ENCODE measurements at regions not wholly inside any gene's neighbourhood (a gene's known extent, or its start where the extent isn't known, plus 50 kb on each side); places are given as distances from the start of the nearest gene placed in this dataset.
"Not testable (repeated sequence)": the region's sequence is repeated elsewhere in the genome, so short reads cannot be mapped to it uniquely, and the experiment has no call there.

DNA sequence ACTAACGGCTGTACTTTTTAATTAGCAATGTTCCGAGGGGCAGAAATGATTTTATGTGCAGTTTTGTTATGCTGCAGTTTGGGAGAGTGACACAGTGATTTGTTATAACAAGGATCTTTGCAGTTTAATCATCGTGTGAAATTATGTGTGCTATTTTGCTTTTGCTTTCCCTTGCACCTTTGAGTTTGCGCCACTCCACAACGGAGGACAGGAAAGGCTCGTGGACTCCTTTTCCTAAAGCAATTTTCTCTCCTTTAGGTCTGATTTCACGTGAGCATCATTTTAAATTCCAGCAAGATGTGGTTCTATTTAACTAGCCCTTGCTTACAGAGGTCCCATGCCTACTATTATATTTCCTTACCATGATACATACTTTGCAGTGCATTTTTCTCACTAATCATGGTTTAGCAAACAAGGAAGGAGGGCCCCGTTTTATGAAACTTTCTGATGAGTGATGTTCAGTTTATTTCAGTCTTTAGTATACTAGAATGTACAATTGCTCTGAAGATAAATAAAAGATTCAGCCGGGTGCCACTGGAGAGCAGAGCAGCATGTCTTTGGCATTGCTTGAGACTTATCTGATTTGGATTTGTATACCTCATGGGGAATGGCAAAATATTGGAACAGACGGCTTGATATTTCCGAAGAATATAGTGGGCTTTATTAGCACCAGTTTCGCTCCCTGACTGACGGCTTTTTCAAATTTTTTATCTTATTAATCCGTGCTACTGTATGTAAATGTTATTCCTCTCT lies 528.2 kb upstream of the FANCL start:
- DNase-seq (ENCODE audit: low read depth): no peak

- no peak for DNase-seq (ENCODE audit: low read depth)
These were observed 527.6 kb upstream of the FANCL start for GRCh38 chr2:58768715-58769080.

- no peak for DNase-seq (ENCODE audit: low read depth)
These were observed 526.9 kb upstream of the FANCL start for GRCh38 chr2:58767828-58768714.

GRCh38 chr2:58764338-58765104 lies 523.4 kb upstream of the FANCL start:
- no peak for DNase-seq (ENCODE audit: low read depth)

- no peak for DNase-seq (ENCODE audit: low read depth)
These were observed 521.2 kb upstream of the FANCL start for GRCh38 chr2:58762176-58762781.

GRCh38 chr2:58757971-58758370 lies 516.8 kb upstream of the FANCL start:
- DNase-seq (ENCODE audit: low read depth): no peak

DNA sequence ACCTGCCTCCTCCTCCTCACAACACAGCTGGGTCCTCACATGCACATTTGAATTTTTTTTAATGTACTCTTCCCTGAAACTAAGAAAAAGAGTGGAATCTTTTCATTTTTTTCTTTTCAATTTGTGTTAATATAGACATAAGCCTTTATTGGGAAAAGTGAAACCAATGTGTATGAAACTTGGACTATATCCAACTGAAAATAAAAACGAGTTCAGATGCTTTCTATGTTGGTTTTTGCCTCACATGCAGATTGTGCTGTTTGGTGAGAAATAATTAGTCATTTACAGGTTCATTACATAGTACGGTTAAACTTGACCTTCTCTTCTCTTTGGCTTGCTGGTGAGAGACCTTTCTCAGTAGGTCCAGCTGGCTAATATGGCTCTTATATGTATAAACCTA lies 515.2 kb upstream of the FANCL start:
- DNase-seq (ENCODE audit: low read depth): no peak

DNA sequence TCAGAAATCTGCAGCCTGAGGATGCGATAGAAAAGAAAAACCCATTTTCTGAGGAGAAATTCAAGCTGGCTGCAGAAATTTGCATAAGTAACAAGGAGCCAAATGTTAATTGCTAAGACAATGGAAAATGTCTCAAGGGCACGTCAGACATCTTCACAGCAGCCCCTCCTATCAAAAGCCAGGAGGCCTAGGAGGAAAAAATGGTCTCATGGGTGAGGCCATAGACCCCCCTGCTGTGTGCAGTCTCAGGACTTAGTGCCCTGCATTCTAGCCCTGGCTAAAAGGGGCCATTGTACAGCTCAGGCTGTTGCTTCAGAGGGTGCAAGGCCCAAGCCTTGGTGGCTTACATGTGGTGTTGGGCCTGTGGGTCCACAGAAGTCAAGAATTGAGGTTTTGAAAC lies 511.4 kb upstream of the FANCL start:
- DNase-seq (ENCODE audit: low read depth): not testable (repeated sequence)

- DNase-seq (ENCODE audit: low read depth): not testable (repeated sequence)
These were observed 510.6 kb upstream of the FANCL start for GRCh38 chr2:58751676-58752075.

- no peak for DNase-seq (ENCODE audit: low read depth)
These were observed 507.9 kb upstream of the FANCL start for GRCh38 chr2:58749041-58749440.

GRCh38 chr2:58745334-58745733 lies 504.2 kb upstream of the FANCL start:
- not testable (repeated sequence) for DNase-seq (ENCODE audit: low read depth)

GRCh38 chr2:58740426-58740825 lies 499.3 kb upstream of the FANCL start:
- no peak for DNase-seq (ENCODE audit: low read depth)

DNA sequence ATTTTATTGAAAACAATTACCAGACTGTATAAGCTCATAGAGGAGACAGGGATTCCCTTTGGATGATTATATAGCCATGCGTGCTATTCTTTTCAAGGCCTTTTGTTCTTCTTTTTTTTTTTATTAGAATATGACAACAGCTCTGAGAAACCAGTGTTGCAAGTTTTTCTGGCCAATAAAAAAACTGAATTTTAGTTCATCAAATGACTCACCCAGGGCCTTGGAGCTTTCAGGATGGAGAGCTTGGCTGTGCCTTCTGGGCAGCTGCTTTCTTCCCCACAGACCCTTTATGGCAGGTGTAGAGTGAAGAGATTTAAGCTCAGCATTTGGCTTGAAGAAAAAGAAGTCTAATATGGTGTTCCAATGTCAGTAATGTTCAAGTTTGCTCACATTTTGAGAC lies 497.9 kb upstream of the FANCL start:
- DNase-seq (ENCODE audit: low read depth): no peak

DNA sequence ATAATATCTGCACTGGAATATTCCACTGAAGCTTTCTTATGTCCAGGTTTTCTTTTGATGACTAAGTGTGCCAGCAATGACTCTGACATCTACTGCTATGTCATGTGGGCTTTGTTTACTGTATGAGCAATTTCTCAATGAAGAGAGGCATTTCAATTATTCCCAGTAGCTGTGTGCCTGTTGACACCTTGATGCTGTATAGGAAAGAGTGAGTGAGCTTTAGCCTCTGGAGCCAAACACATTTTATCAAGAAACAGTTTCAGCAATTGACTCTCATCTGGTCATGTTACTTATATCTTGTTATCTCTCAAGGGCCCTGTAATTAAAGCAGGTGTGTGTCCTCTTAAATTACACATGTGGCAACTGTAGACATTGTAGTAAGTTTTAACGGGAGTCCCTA lies 493.2 kb upstream of the FANCL start:
- no peak for DNase-seq (ENCODE audit: low read depth)

- DNase-seq (ENCODE audit: low read depth): no peak
These were observed 491.9 kb upstream of the FANCL start for GRCh38 chr2:58732999-58733398.

DNA sequence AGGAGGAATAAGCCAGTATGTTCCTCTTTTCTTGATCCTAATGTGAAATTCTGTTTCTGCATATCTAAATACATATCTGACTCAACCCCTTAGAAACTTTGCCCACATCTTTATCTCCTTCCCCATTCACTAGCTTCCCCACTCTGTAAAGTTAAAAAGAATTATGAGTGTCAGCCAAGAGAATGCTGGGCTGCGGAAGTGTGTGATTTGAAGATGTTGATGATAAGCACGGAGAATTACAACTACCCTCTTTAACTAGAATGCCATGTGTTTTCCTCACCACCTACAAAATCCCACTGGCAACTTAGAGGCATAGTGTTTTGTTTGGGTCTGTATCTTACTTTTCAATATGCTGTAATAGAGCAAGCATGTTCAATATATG lies 490.4 kb upstream of the FANCL start:
- no peak for DNase-seq (ENCODE audit: low read depth)

- DNase-seq (ENCODE audit: low read depth): no peak
These were observed 489.8 kb upstream of the FANCL start for GRCh38 chr2:58730764-58731487.

GRCh38 chr2:58727981-58728656 lies 487.0 kb upstream of the FANCL start:
- no peak for DNase-seq (ENCODE audit: low read depth)

DNA sequence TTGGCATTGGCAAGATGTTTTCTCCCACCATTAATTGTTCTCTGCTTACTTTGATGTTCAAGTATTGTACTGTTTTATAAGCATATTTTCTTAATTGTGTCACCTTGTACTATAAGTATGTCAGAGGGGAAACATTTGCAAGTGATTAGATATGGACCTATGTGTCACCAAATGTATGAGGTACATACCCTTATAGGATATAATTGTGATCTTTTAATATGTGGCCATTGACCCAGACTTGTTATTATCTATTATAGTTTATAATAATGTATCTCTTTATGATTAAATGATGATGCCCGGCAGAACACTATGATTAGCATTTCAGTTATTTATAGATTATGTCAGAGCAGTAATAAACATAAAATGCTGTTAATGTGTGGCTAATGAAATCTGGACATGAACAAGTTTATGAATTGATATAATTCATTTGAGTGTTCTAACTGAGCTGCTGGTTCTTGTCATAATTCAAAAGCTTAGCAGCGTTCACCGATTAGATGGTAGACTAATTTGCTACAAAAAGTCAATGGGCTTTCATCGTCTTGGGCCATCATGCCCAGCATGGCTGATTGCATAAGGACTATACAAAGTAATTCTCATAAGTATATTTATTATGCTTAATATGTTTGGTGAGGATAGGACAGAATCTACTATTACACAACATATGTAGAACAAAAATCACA lies 480.9 kb upstream of the FANCL start:
- DNase-seq (ENCODE audit: low read depth): no peak

All from stimulated activated CD8-positive, alpha-beta memory T cell treated with anti-CD3 and anti-CD28 coated beads, Interleukin-4, amount 100 ng/mL, for 24 hours (primary cell).